Amniotic stem cell (primary cell): ENCODE measurements at regions not wholly inside any gene's neighbourhood (a gene's known extent, or its start where the extent isn't known, plus 50 kb on each side); places are given as distances from the start of the nearest gene placed in this dataset.

ENCODE experiments used
- DNase-seq: peaks from one replicate; lab custom pipeline; 2025; lab: John Stamatoyannopoulos, UW

- DNase-seq = no peak
Observed at GRCh38 chr1:244196571-244197285, 145.6 kb downstream of the ZBTB18 start.

GRCh38 chr1:244197851-244198375 lies 146.8 kb downstream of the ZBTB18 start:
- DNase-seq = no peak

DNA sequence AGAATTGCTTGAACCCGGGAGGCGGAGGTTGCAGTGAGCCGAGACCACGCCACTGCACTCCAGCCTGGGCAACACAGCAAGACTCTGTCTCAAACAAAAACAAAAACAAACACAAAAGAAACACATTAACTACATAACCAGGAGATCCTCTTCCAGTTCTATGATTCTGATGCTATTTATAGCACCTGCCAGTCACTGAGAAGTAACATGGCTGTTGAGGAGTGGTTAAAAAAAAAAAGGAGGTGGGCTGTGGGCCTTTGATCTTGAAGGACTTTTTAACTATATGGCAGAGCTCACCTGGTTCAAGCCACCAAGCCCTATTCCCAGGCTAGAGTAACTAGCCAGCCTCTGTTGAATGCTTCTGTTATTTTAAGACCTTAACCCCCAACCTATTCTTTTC lies 148.8 kb downstream of the ZBTB18 start:
- DNase-seq = no peak

DNA sequence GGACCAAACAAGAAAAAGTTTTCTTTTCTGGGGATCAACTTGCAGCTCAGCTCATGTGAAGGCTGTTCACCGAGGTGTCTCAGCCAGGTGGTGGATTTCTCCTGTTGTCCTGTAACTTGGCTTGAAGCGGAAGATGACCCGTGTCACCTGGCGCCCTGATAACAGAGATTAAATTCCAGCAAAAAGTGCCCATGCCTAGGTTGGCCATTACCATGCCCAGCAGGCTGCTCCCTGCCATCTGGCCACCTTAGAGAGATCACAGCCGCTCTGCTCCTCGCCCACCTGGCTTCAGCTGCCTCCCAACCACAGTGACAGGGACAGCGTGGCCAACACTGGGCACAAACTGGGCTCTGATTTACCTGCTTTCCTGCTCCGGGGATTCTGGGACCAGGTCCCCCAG lies 149.5 kb downstream of the ZBTB18 start:
- no peak for DNase-seq

- DNase-seq = no peak
Observed at GRCh38 chr1:244201750-244202149, 150.7 kb downstream of the ZBTB18 start.

DNA sequence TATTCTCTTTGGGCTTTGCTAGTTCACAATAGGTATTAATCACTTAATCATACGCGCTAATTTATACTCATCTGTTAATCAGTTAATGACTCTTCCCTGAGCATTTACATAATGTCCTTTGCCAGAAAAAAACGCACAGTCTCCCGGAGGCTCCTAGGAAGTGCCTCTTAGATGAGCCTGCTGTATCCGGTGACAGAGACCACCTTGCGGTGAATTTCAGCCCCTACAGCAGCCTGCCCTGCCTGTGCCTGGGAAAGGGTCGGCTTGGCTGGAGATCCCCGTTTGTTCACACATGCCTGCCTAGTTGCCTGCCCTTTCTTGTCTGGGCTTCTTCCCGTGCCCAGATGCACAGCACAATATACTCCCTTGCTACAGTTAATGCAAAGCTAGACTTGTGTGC lies 152.9 kb downstream of the ZBTB18 start:
- no peak for DNase-seq

DNA sequence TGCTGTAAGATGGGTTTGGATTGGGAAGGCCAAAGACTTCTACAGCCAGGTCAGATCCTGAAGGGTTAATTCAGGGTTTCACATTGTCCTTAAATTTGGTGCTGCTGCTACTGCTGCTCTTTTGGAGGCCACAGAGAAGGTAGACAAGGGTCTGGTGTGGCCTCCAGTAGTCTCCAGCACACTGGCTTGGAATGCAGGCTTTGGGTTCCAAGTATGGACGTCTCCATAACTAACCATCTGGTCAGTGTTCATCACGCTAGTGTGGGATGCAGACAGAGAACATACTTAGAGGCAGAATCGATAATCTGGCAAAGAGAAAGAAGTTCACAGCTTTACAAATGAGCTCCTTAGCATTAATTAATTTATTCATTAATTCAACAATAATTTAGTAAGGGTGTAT lies 154.1 kb downstream of the ZBTB18 start:
- DNase-seq = no peak

- no peak for DNase-seq
Observed at GRCh38 chr1:244205906-244206305, 154.8 kb downstream of the ZBTB18 start.

DNA sequence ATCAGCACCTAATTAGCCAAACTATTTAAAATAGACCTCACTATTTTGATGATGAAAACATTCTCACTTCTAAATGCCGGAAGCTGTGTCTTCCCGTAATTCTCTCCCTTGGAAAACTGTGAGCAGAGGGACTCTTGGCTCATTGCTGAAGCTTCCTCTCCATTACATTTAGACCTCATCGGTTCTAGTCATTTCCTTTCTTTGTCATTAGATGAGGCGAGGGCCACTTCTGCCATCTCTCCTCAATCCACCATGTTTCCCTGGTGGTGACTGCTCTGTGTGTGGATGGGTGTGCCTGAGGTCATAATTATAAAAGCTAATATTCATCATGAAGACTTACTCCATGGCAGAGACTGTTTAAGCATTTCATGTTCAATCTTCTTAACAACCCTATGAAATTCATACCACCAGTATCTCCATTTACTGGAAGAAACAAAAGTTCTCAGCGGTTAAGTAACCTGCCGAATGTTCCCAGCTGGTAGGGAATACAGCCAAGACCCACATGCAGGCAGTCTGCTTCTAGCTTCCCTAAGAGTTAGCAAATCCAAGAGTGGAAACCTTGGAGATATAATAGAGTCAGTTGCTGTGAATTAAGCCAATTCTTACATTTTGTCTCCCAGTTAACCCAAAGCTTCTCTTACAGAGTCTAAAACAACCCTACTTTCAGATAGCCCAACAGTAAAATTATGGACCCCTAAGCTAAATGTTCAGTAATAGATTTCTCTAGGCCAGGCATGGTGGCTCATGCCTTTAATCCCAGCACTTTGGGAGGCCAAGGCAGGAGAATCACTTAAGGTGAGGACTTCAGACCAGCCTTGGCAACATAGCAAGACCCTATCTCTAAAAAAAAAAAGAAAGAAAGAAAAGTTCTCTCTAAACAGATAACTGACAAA lies 156.2 kb downstream of the ZBTB18 start:
- no peak for DNase-seq

DNA sequence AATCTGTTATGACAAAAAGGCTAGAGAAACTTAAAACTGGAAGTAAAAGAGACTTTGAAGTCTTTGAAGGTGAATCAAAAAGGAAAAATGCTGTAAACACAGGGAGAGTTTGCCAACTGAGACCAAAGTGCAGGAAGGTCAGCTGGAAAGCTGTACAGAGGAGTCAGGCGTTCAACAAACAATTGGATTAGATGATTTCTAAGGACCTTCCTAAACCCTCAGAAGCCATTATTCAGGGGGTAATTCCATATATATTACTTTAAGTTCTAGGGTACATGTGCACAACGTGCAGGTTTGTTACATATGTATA lies 156.8 kb downstream of the ZBTB18 start:
- DNase-seq = no peak

DNA sequence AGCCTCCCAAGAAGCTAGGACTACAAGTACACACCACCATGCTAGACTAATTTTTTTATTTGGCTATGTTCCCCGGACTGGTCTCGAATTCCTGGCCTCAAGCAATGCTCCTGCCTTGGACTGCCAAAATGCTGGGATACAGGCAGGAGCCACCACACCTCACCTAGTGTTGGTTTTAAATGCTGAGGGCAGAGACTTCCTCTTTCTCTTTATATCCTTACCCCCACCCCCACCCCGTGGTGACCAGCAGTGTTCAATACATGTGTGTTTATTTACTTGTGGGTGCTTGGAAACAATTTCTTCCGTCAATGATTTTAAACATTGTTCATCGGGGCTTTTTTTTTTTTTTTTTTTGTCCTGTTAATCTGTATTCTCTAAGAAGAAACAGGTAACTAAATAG lies 158.9 kb downstream of the ZBTB18 start:
- DNase-seq = no peak

GRCh38 chr1:244210884-244211558 lies 159.9 kb downstream of the ZBTB18 start:
- no peak for DNase-seq

DNA sequence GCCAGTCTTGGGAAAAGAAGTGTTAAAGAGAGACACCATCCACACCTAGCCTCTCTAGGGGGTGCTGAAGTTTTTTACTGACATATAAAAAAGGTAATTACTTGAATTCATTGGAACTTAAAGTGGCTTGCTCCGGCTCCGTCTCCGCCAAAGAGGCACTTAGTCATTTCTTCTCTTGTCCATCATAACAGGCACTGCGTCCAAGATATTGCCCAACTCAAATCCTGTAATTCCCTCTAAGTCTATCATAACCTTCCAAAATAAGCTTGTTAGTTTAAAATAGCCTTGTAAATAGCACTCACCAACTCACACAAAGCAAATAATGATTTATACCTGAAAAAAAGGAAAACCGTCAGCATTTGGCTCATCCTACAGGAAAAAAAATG lies 160.5 kb downstream of the ZBTB18 start:
- DNase-seq = no peak

DNA sequence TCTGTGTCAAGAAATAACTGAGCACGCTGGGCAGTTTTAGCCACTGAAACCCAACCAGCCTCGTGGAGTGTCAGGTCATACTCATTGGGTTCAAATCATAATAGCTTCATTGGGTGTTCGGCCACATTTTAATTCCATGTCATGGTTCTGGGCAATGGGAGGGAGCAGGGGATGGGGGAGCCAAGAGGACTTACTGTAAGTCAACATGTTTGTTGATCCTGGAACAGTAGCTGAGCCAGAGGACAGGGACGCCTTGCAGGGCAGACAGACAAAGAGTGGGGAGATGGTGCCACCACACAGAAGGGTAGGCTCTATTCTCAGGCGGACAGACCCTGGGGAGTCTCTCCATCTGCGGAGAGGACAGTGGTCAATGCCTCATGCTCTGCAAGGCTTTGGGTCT lies 161.1 kb downstream of the ZBTB18 start:
- no peak for DNase-seq

DNA sequence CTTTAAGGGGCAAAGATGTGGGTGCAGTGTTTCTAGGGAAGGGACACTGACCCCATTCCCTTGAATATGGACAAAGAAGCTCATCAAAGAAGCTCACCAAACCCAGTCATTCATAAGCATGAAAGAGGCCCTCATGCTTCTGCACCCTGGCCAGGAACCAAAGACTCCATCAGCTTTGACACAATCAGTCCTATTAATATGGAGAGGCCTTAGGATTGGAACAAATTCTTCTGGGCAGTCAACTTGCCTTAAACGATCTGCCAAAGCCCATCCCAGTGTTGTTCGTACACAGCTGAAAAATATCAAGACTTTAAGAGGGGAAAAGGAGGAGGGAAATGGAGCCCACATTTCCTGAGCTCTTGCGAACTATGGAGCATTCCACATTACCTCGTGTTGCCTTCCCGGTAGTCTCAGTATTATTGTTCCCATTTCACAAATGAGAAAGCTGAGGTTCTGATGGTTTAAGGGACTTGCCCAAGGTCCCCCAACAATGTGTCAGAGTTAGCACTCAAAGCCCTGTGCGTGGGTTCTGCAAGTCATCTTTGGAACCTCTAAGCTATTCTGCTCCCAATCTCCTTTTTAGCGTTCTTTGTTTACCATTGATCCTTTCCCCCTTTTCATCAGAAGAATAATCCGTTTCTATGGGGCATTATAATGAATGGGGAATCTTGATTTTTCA lies 161.9 kb downstream of the ZBTB18 start:
- no peak for DNase-seq

DNA sequence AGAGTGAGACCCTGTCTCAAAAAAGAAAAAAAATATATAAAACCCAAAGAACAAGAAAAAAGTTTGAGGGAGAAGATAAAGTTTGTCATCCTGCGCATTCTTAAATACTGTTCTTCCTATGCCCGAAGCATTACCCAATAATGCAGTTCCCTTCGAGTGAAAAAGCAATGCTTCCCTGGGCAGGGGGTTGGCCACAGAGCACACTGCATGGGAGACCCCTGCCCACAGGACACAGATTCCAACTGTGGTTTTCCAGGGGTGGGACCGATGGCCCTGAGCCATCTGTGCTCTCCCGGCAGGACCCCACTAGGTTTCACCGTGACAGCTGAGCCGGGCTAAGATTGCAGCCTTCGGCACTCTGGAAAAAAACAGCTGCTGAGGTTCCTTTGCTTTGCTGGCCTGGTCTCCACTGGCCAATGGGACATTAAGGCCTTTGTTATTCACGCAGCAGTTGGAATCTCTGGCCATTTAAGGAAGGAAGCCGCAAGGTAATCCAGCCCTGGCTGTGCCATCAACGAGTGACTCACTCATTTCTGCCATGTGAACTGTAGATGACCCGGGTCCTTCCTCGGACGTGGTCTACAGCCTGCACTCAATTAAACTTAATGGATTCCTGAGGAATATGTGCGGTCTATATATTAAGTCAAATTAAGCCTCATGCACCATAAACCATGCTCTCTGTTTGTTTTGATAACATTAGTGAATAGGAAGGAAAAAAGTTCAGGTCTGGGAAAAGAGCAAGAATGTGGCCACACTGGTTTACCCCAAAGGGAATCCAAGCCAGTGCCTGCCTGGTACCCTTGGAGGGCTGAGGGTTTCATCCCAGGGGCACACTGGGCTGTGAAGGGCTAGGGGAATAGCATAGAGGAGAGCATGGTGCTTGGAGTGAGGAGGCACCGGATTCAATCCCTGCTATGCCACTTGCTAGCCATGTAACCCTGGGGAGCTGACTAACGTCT lies 163.2 kb downstream of the ZBTB18 start:
- DNase-seq = peak; percentile 92

DNA sequence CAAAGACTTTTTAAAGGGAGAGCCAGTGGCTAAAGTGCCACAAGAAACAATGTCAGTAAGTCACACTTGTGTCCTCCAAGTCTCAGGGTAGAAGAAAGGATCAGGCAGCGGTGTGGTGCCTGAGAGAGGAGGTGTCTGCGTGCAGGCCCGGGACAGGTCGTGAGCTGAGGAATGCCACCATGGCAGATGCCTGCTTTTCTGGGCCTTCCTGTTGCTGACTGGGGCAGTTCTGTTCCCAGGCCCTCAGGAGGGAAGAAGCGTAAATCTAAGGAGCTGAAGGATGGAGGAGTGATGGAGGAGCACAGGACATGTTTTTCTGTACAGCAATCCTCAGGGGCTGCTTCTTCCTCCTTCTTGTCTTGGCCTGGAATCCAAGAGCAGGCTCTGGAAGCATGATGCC lies 165.8 kb downstream of the ZBTB18 start:
- DNase-seq = no peak

DNA sequence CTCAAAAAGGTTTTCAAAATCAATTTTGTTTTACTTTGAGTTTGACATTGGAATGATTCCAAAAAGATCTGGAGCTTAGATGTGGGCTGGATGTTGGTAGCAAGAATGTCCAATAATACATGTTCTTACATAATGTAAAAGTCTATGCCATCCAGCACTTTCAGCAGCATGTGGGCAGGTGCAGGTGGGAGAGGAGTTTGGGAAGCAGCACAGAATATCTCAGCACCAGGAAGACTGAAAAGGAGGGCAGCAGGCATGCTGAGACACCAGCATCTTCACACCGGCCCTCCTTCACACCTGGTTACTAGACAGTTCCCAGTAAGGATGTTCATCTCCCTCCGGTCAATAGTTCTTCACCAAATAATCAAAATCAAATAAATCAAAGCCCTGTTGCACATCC lies 166.6 kb downstream of the ZBTB18 start:
- DNase-seq = no peak

- no peak for DNase-seq
Observed at GRCh38 chr1:244218220-244218619, 167.1 kb downstream of the ZBTB18 start.

DNA sequence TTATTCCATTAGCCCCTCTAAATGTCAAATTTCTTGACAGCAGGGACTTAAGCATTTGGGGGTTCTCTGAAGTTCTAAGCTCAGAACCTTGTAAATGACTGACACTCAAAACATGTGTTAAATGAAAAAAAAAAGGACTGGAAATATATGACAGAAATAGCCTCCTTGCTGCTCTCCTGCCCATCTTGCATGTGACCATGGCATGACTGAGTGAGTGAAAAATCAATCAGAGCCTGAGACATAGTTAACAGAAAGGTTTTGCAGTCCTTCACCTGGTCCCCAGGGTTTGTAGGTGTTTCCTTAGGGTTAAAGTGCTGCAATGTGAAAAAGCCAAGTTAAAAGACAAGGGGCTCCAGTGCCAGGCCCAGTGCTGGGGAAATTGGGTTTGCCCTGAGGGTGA lies 168.1 kb downstream of the ZBTB18 start:
- DNase-seq = no peak

DNA sequence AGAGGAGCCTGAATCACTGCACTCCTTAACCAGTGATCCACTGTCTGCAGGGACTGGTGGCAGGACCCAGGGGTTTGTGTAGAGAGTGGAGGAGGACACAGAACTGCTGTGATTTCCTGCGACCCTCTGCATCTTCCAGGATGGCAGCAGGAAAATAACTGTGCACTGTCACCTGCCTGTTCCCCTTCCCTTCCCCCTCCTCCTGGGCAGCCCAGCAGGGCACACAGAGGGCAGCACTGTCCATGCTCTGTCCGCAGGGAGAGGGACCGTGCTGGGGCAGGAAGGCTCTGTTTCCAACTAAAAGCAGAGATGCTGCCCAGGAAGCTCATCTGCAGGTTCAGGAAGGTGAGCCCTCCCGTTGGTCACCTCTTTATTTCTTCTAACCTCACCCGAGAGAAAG lies 168.7 kb downstream of the ZBTB18 start:
- DNase-seq = no peak
